Fibroblast of pulmonary artery (primary cell): ENCODE measurements at regions not wholly inside any gene's neighbourhood (a gene's known extent, or its start where the extent isn't known, plus 50 kb on each side); places are given as distances from the start of the nearest gene placed in this dataset.

ENCODE experiments used
- DNase-seq: peaks from one replicate; pipeline ENCODE4 v3.0.0-alpha.2; 2010; ENCODE audit warnings: low read depth
- H3K4me3 ChIP-seq: replicated peaks from 2 replicates; pipeline ENCODE4 v1.5.1; 2011; ENCODE audit warnings: low read depth, mild to moderate bottlenecking, control low read depth, low read length, moderate library complexity
- CTCF ChIP-seq: IDR thresholded peaks from 2 replicates; pipeline ENCODE4 v1.5.1; 2011; ENCODE audit warnings: mild to moderate bottlenecking, control low read depth, low read length, inconsistent platforms; ENCODE audit errors: missing control alignments

GRCh38 chr5:135776457-135776856, 58.0 kb upstream of the SLC25A48 start:
- no peak for DNase-seq
- no peak overlapping the region for H3K4me3 ChIP-seq
- no peak for TF ChIP-seq CTCF

- TF ChIP-seq CTCF, result no peak
Observed at GRCh38 chr5:135761746-135762145, 72.7 kb upstream of the SLC25A48 start.

GRCh38 chr5:135759149-135759784, 75.2 kb upstream of the SLC25A48 start:
- no peak for TF ChIP-seq CTCF
- no peak for DNase-seq
- no peak overlapping the region for H3K4me3 ChIP-seq

More at GRCh38 chr5:135761746-135762145, 72.7 kb upstream of the SLC25A48 start:
- no peak overlapping the region for H3K4me3 ChIP-seq
- DNase-seq, result no peak

DNA sequence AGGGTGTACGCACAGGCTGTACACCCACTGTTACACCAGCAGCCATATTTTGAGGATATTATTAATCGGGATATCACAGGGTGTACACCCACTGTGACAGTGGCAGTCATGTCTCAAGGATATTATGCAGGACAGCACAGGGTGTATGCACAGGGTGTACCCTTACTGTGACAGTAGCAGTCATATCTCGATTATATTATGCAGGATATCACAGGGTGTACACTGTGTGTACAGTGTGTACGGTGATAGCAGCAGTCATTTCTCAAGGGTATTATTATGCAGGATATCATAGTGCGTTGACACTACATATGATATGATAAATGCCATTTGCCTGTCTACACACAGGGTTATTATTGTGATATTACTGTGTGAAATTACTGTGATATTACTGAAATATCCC, 80.5 kb upstream of the SLC25A48 start:
- H3K4me3 ChIP-seq, result no peak overlapping the region
- no peak for TF ChIP-seq CTCF
- DNase-seq, result no peak

GRCh38 chr5:135750506-135750905, 84.0 kb upstream of the SLC25A48 start:
- H3K4me3 ChIP-seq, result no peak overlapping the region
- TF ChIP-seq CTCF, result no peak
- DNase-seq, result no peak

DNA sequence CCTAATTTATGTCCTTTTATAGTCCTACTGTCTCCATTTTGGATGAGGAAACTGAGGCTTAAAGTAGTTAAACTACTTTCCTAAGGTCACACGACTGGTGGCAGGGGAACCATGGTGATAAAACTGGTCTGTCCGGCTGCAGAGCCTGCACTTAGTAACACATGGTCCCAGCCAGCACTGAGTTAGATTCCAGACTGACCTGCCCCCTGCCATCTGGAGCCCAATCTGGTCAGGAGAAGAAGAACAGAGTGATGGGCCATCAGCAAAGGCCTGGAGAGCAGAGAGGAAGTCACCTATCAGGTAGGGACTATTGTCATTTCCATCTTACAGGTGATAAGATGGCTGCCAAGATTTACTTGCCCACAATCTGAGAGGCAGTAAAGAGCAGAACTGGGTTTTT, 86.6 kb upstream of the SLC25A48 start:
- no peak for DNase-seq
- TF ChIP-seq CTCF, result no peak
- no peak overlapping the region for H3K4me3 ChIP-seq

DNA sequence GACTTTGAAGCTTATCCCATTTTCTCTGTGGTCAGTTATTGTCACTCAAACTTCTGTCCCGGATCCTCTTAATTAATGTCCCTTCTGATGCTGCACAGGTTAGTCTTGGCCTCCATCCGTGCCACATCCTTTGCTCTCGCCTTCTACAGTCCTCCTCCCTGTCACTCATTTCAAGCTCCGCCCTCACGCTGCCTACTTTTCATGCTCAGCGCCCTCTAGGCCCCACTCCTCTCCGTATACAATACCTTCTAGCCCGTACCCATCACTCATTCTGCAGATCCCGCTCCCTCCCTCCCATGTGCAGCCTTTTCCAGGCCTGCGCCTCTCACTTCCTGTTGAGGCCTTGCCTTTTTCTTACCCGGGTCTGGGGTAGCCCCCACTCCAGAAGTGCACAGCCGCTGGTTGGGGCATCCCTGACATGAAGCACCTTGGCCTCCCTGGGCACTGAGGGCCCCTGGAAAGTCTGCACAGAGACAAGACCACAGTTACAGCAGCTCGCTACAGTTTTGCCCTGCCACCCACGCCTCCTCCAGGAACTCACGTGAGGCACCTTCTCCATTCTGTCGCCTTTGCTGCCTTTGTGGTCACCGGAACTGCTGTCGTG, 88.5 kb upstream of the SLC25A48 start:
- H3K4me3 ChIP-seq, result no peak overlapping the region
- no peak for DNase-seq
- no peak for TF ChIP-seq CTCF
